A549 (cell line): ENCODE measurements at regions not wholly inside any gene's neighbourhood (a gene's known extent, or its start where the extent isn't known, plus 50 kb on each side); places are given as distances from the start of the nearest gene placed in this dataset.

Experiments used
- CHD4 ChIP-seq: fragments of 200-600 bp; sonication (generic); IDR thresholded peaks from 2 replicates; pipeline ENCODE4 v1.6.1; 2016; ENCODE audit warnings: antibody characterized with exemption, mild to moderate bottlenecking, borderline replicate concordance
- CTCF ChIP-seq: fragments of >200 bp; sonication (Bioruptor Twin); formaldehyde crosslinking; IDR thresholded peaks from 3 replicates; pipeline ENCODE4 v1.5.1; 2016
- ELK1 ChIP-seq: fragments of 150-350 bp; IDR thresholded peaks from 2 replicates; pipeline ENCODE4 v1.6.1; 2014; ENCODE audit warnings: low read depth, mild to moderate bottlenecking, low read length
- FOSL2 ChIP-seq, 2 experiments: fragments of 450-650 bp in 1 of 2; fragments of >200 bp in 1 of 2; sonication (Bioruptor Twin) in 1 of 2; formaldehyde crosslinking; IDR thresholded peaks; 2 replicates each; pipeline versions ENCODE4 v1.5.0 to v1.6.1; 2016 to 2020; ENCODE audit warnings: mild to moderate bottlenecking in 1 of 2, moderate library complexity in 1 of 2
- HES2 ChIP-seq: fragments of >200 bp; sonication (Bioruptor Twin); formaldehyde crosslinking; IDR thresholded peaks from 2 replicates; pipeline ENCODE4 v1.6.1; 2016
- HMGXB4 ChIP-seq: fragments of 250-450 bp; sonication (Bioruptor Pico); IDR thresholded peaks from 2 replicates; pipeline ENCODE4 v1.5.0; 2021; ENCODE audit warnings: mild to moderate bottlenecking, moderate library complexity, borderline replicate concordance
- JUNB ChIP-seq: fragments of >200 bp; sonication (Bioruptor Twin); formaldehyde crosslinking; IDR thresholded peaks from 2 replicates; pipeline ENCODE4 v1.6.1; 2016
- MAX ChIP-seq: IDR thresholded peaks from 2 replicates; pipeline ENCODE4 v1.6.1; 2012
- POLR2A ChIP-seq: IDR thresholded peaks from 2 replicates; pipeline ENCODE4 v1.6.1; 2012; ENCODE audit warnings: mild to moderate bottlenecking, low read length
- RAD21 ChIP-seq, 2 experiments: fragments of >200 bp in 1 of 2; sonication (Bioruptor Twin) in 1 of 2; formaldehyde crosslinking in 1 of 2; IDR thresholded peaks in 1 of 2; conservative IDR thresholded peaks in 1 of 2; 2 replicates in 1 of 2; 3 replicates in 1 of 2; pipeline ENCODE4 v1.6.1; 2012 to 2018; ENCODE audit warnings: inconsistent platforms in 1 of 2
- RCOR1 ChIP-seq: fragments of 150-350 bp; IDR thresholded peaks from 2 replicates; pipeline ENCODE4 v1.6.1; 2014; ENCODE audit warnings: antibody characterized with exemption, low read length, low read depth
- TP53 ChIP-seq: fragments of 250-450 bp; sonication (Bioruptor Pico); IDR thresholded peaks from 2 replicates; pipeline ENCODE4 v1.5.0; 2021; ENCODE audit warnings: mild to moderate bottlenecking, moderate library complexity
- ZFP36 ChIP-seq: fragments of 450-650 bp; IDR thresholded peaks from 2 replicates; pipeline ENCODE4 v1.6.1; 2014; ENCODE audit warnings: borderline replicate concordance; ENCODE audit not compliant: partially characterized antibody

GRCh38 chr6:106886922-106887797 lies 87.4 kb downstream of the CD24 start:
- no peak for TF ChIP-seq POLR2A
- TF ChIP-seq CTCF, result no peak
- no peak for TF ChIP-seq RAD21 (conservative IDR thresholded peaks at IDR 0.05 in 1 of 2, IDR thresholded peaks at IDR 0.05 in 1 of 2)
- TF ChIP-seq FOSL2 (IDR thresholded peaks at IDR 0.05), result no peak
- no peak for TF ChIP-seq FOSL2 (CRISPR knock-in tag; IDR thresholded peaks at IDR 0.05)
- TF ChIP-seq TP53, result no peak
- no peak for TF ChIP-seq MAX
- no peak for TF ChIP-seq JUNB
- TF ChIP-seq HES2, result no peak
- TF ChIP-seq CHD4, result no peak
- no peak for TF ChIP-seq ELK1
- TF ChIP-seq RCOR1, result no peak
- TF ChIP-seq HMGXB4 (CRISPR knock-in tag), result no peak
- TF ChIP-seq ZFP36, result no peak
